Activated CD4-positive, alpha-beta memory T cell treated with anti-CD3 and anti-CD28 coated beads for 36 hours (primary cell): ENCODE measurements at regions not wholly inside any gene's neighbourhood (a gene's known extent, or its start where the extent isn't known, plus 50 kb on each side); places are given as distances from the start of the nearest gene placed in this dataset.
"Not testable (repeated sequence)": the region's sequence is repeated elsewhere in the genome, so short reads cannot be mapped to it uniquely, and the experiment has no call there.

Experiments used
- CTCF ChIA-PET: fragments of 350-600 bp; sonication (Branson Sonifier 250); formaldehyde crosslinking; loops from one replicate; lab custom pipeline; 2021; ENCODE audit warnings: antibody characterized with exemption, inconsistent platforms; lab: Charles Lee
- POLR2A ChIA-PET: fragments of 350-600 bp; sonication (Branson Sonifier 250); formaldehyde crosslinking; loops from one replicate; lab custom pipeline; 2021; ENCODE audit warnings: antibody characterized with exemption; lab: Charles Lee
- DNase-seq: peaks from one replicate; pipeline ENCODE4 v3.0.0-alpha.2; 2020
- H3K27ac Mint-ChIP-seq: one replicate; pipeline ENCODE4 v1.8.0; 2021; ENCODE audit warnings: mixed read lengths
- H3K27me3 Mint-ChIP-seq: one replicate; pipeline ENCODE4 v1.8.0; 2021; ENCODE audit warnings: mixed read lengths
- H3K36me3 Mint-ChIP-seq: one replicate; pipeline ENCODE4 v1.8.0; 2021; ENCODE audit warnings: mixed read lengths
- H3K4me1 Mint-ChIP-seq: one replicate; pipeline ENCODE4 v1.8.0; 2021; ENCODE audit warnings: low read depth, mixed read lengths
- H3K4me3 Mint-ChIP-seq: one replicate; pipeline ENCODE4 v1.8.0; 2021; ENCODE audit warnings: mild to moderate bottlenecking, mixed read lengths
- H3K9me3 Mint-ChIP-seq: one replicate; pipeline ENCODE4 v1.8.0; 2021; ENCODE audit warnings: mixed read lengths
- intact Hi-C: fragments of 100-400 bp; cut with micrococcal nuclease; formaldehyde crosslinking; loops from one replicate; pipeline ENCODE4 v1.15.1; 2023

GRCh38 chr20:7792150-7792869, 147.9 kb downstream of the HAO1 start:
- CTCF ChIA-PET: no interaction called here
- no peaks in the 10 kb centered on the region for H3K4me1 Mint-ChIP-seq
- no peak for DNase-seq

GRCh38 chr20:7798176-7798575, 142.1 kb downstream of the HAO1 start:
- Mint-ChIP-seq H3K4me1 (no peaks in the 10 kb centered on the region), H3K9me3 (peaks cover 4% of the 10 kb centered on the region), H3K36me3 (no peaks in the 10 kb centered on the region), H3K27me3 (no peaks in the 10 kb centered on the region), H3K27ac (no peak overlapping the region), H3K4me3 (no peak overlapping the region)
- ChIA-PET CTCF (no interaction called here), POLR2A (no interaction called here)
- DNase-seq: no peak
- intact Hi-C loops: no loop called here

More at GRCh38 chr20:7792150-7792869, 147.9 kb downstream of the HAO1 start:
- peaks cover 2% of the 10 kb centered on the region for H3K9me3 Mint-ChIP-seq
- no peak overlapping the region for H3K4me3 Mint-ChIP-seq
- intact Hi-C loops: no loop called here
- no peaks in the 10 kb centered on the region for H3K27me3 Mint-ChIP-seq
- POLR2A ChIA-PET: no interaction called here
- H3K27ac Mint-ChIP-seq: no peak overlapping the region
- H3K36me3 Mint-ChIP-seq: no peaks in the 10 kb centered on the region

GRCh38 chr20:7799862-7800261, 140.4 kb downstream of the HAO1 start:
- Mint-ChIP-seq H3K9me3 (peaks cover 2% of the 10 kb centered on the region), H3K27ac (no peak overlapping the region)

GRCh38 chr20:7803411-7804151, 136.7 kb downstream of the HAO1 start:
- intact Hi-C loops, H3K4me1 Mint-ChIP-seq, H3K27me3 Mint-ChIP-seq, DNase-seq, H3K36me3 Mint-ChIP-seq, H3K4me3 Mint-ChIP-seq, H3K27ac Mint-ChIP-seq, CTCF ChIA-PET: not testable (repeated sequence)
- POLR2A ChIA-PET: interaction anchor here (0.7 kb wide), 1 partner anchor 14 kb away, joined by 3 read pairs; no protein-coding TSS in a partner anchor
- H3K9me3 Mint-ChIP-seq: peaks cover 19% of the 10 kb centered on the region

More at GRCh38 chr20:7799862-7800261, 140.4 kb downstream of the HAO1 start:
- H3K36me3 Mint-ChIP-seq: no peaks in the 10 kb centered on the region
- CTCF ChIA-PET: no interaction called here
- DNase-seq: no peak
- no peaks in the 10 kb centered on the region for H3K27me3 Mint-ChIP-seq
- intact Hi-C loops: no loop called here
- H3K4me3 Mint-ChIP-seq: no peak overlapping the region
- POLR2A ChIA-PET: no interaction called here
- no peaks in the 10 kb centered on the region for H3K4me1 Mint-ChIP-seq

GRCh38 chr20:7806831-7807230, 133.4 kb downstream of the HAO1 start:
- Mint-ChIP-seq H3K27me3 (no peaks in the 10 kb centered on the region), H3K36me3 (no peaks in the 10 kb centered on the region), H3K27ac (no peak overlapping the region), H3K4me1 (no peaks in the 10 kb centered on the region), H3K9me3 (peaks cover 32% of the 10 kb centered on the region), H3K4me3 (no peak overlapping the region)
- POLR2A ChIA-PET: no interaction called here
- CTCF ChIA-PET: no interaction called here
- no peak for DNase-seq
- intact Hi-C loops: no loop called here

GRCh38 chr20:7817286-7817685, 123.0 kb downstream of the HAO1 start:
- Mint-ChIP-seq H3K9me3 (peaks cover 5% of the 10 kb centered on the region), H3K27me3 (no peaks in the 10 kb centered on the region), H3K4me1 (no peaks in the 10 kb centered on the region), H3K36me3 (no peaks in the 10 kb centered on the region), H3K4me3 (no peak overlapping the region), H3K27ac (no peak overlapping the region)
- POLR2A ChIA-PET: no interaction called here
- no peak for DNase-seq
- CTCF ChIA-PET: no interaction called here
- intact Hi-C loops: no loop called here

- H3K27me3 Mint-ChIP-seq: no peaks in the 10 kb centered on the region
- no peak for DNase-seq
- H3K36me3 Mint-ChIP-seq: no peaks in the 10 kb centered on the region
- ChIA-PET POLR2A (no interaction called here), CTCF (no interaction called here)
- intact Hi-C loops: no loop called here
- H3K4me3 Mint-ChIP-seq: no peak overlapping the region
- H3K27ac Mint-ChIP-seq: no peak overlapping the region
- peaks cover 3% of the 10 kb centered on the region for H3K9me3 Mint-ChIP-seq
- H3K4me1 Mint-ChIP-seq: no peaks in the 10 kb centered on the region
Observed at GRCh38 chr20:7818477-7818876, 121.8 kb downstream of the HAO1 start.

GRCh38 chr20:7820897-7821296, 119.4 kb downstream of the HAO1 start:
- no peaks in the 10 kb centered on the region for H3K4me1 Mint-ChIP-seq
- no peaks in the 10 kb centered on the region for H3K36me3 Mint-ChIP-seq
- H3K27me3 Mint-ChIP-seq: no peaks in the 10 kb centered on the region
- intact Hi-C loops: no loop called here
- H3K4me3 Mint-ChIP-seq: no peak overlapping the region
- ChIA-PET CTCF (no interaction called here), POLR2A (no interaction called here)
- peaks cover 3% of the 10 kb centered on the region for H3K9me3 Mint-ChIP-seq
- no peak for DNase-seq
- no peak overlapping the region for H3K27ac Mint-ChIP-seq

GRCh38 chr20:7822772-7823171, 117.5 kb downstream of the HAO1 start:
- H3K27me3 Mint-ChIP-seq: no peaks in the 10 kb centered on the region
- no peak overlapping the region for H3K27ac Mint-ChIP-seq
- peaks cover 3% of the 10 kb centered on the region for H3K9me3 Mint-ChIP-seq
- no peaks in the 10 kb centered on the region for H3K36me3 Mint-ChIP-seq
- intact Hi-C loops: no loop called here
- ChIA-PET POLR2A (no interaction called here), CTCF (no interaction called here)
- no peak overlapping the region for H3K4me3 Mint-ChIP-seq
- no peaks in the 10 kb centered on the region for H3K4me1 Mint-ChIP-seq
- no peak for DNase-seq

- Mint-ChIP-seq H3K27ac (no peak overlapping the region), H3K4me1 (no peaks in the 10 kb centered on the region), H3K36me3 (no peaks in the 10 kb centered on the region), H3K4me3 (no peak overlapping the region), H3K27me3 (no peaks in the 10 kb centered on the region), H3K9me3 (peaks cover 5% of the 10 kb centered on the region)
- intact Hi-C loops: no loop called here
- CTCF ChIA-PET: no interaction called here
- DNase-seq: no peak
- POLR2A ChIA-PET: no interaction called here
Observed at GRCh38 chr20:7828437-7828836, 111.8 kb downstream of the HAO1 start.

GRCh38 chr20:7829031-7829430, 111.2 kb downstream of the HAO1 start:
- Mint-ChIP-seq H3K4me1 (no peaks in the 10 kb centered on the region), H3K36me3 (no peaks in the 10 kb centered on the region), H3K27ac (no peak overlapping the region), H3K4me3 (no peak overlapping the region), H3K27me3 (no peaks in the 10 kb centered on the region), H3K9me3 (peaks cover 5% of the 10 kb centered on the region)
- no peak for DNase-seq
- POLR2A ChIA-PET: no interaction called here
- CTCF ChIA-PET: no interaction called here
- intact Hi-C loops: no loop called here

GRCh38 chr20:7829776-7830175, 110.5 kb downstream of the HAO1 start:
- H3K36me3 Mint-ChIP-seq: no peaks in the 10 kb centered on the region
- no peak overlapping the region for H3K4me3 Mint-ChIP-seq
- no peaks in the 10 kb centered on the region for H3K27me3 Mint-ChIP-seq
- H3K9me3 Mint-ChIP-seq: peaks cover 13% of the 10 kb centered on the region
- H3K4me1 Mint-ChIP-seq: no peaks in the 10 kb centered on the region
- no peak for DNase-seq
- POLR2A ChIA-PET: no interaction called here
- intact Hi-C loops: no loop called here
- no peak overlapping the region for H3K27ac Mint-ChIP-seq
- CTCF ChIA-PET: no interaction called here
